GM23338 (cell line): ENCODE measurements at regions not wholly inside any gene's neighbourhood (a gene's known extent, or its start where the extent isn't known, plus 50 kb on each side); places are given as distances from the start of the nearest gene placed in this dataset.

Experiments
- ATAC-seq: fragments of 200-7000 bp; cut with Tn5 transposase; 3 replicates; pipeline ENCODE4 v1.9.1; 2020
- DNase-seq: peaks from one replicate; pipeline ENCODE4 v3.0.0-alpha.2; 2015; ENCODE audit warnings: low spot score
- H2AFZ ChIP-seq: fragments of 200-600 bp; sonication (generic); 2 replicates; pipeline ENCODE4 v1.8.0; 2016; ENCODE audit warnings: antibody characterized with exemption, mild to moderate bottlenecking, moderate library complexity
- H3F3A ChIP-seq: fragments of 200-600 bp; sonication (generic); replicated peaks from 2 replicates; pipeline ENCODE4 v1.8.0; 2017; ENCODE audit warnings: antibody characterized with exemption, mixed run types, low read depth
- H3K27ac ChIP-seq: fragments of 200-600 bp; sonication (generic); 2 replicates; pipeline ENCODE4 v1.6.1; 2016; ENCODE audit warnings: low read depth
- H3K27me3 ChIP-seq: fragments of 200-600 bp; sonication (generic); 2 replicates; pipeline ENCODE4 v1.8.0; 2016; ENCODE audit warnings: mild to moderate bottlenecking, mixed run types, moderate library complexity; ENCODE audit not compliant: insufficient read depth
- H3K36me3 ChIP-seq: fragments of 200-600 bp; sonication (generic); 2 replicates; pipeline ENCODE4 v1.8.0; 2016; ENCODE audit warnings: mild to moderate bottlenecking; ENCODE audit not compliant: insufficient read depth
- H3K4me1 ChIP-seq: fragments of 200-600 bp; sonication (generic); 2 replicates; pipeline ENCODE4 v1.8.0; 2016; ENCODE audit warnings: mild to moderate bottlenecking, moderate library complexity; ENCODE audit not compliant: insufficient read depth
- H3K4me2 ChIP-seq: fragments of 200-600 bp; sonication (generic); 2 replicates; pipeline ENCODE4 v1.7.1; 2017; ENCODE audit warnings: mixed run types
- H3K4me3 ChIP-seq: fragments of 200-600 bp; sonication (generic); 2 replicates; pipeline ENCODE4 v1.6.1; 2016; ENCODE audit warnings: mixed run types
- H3K79me2 ChIP-seq: fragments of 200-600 bp; sonication (generic); replicated peaks from 2 replicates; pipeline ENCODE4 v1.8.0; 2017; ENCODE audit warnings: mild to moderate bottlenecking; ENCODE audit not compliant: insufficient read depth
- H3K9me2 ChIP-seq: fragments of 200-600 bp; sonication (generic); 2 replicates; pipeline ENCODE4 v1.8.0; 2017; ENCODE audit not compliant: insufficient read depth
- H4K20me1 ChIP-seq: fragments of 200-600 bp; sonication (generic); replicated peaks from 2 replicates; pipeline ENCODE4 v1.8.0; 2017; ENCODE audit warnings: mild to moderate bottlenecking; ENCODE audit not compliant: insufficient read depth
- H3K27ac Mint-ChIP-seq: 2 replicates; pipeline ENCODE4 v1.8.0; 2020; ENCODE audit warnings: inconsistent platforms, mild to moderate bottlenecking, moderate library complexity, mixed read lengths
- H3K27me3 Mint-ChIP-seq: 3 replicates; pipeline ENCODE4 v1.8.0; 2022; ENCODE audit warnings: low read depth, mild to moderate bottlenecking, moderate library complexity, mixed read lengths, inconsistent platforms; ENCODE audit not compliant: insufficient read depth, poor library complexity
- H3K36me3 Mint-ChIP-seq: 3 replicates; pipeline ENCODE4 v1.8.0; 2021; ENCODE audit warnings: low read depth, mild to moderate bottlenecking, inconsistent platforms, moderate library complexity, mixed read lengths
- H3K4me1 Mint-ChIP-seq: 3 replicates; pipeline ENCODE4 v1.8.0; 2020; ENCODE audit warnings: mild to moderate bottlenecking, inconsistent platforms, mixed read lengths
- H3K4me3 Mint-ChIP-seq: 3 replicates; pipeline ENCODE4 v1.8.0; 2021; ENCODE audit warnings: moderate library complexity, mild to moderate bottlenecking, inconsistent platforms, mixed read lengths
- H3K9me3 Mint-ChIP-seq: 3 replicates; pipeline ENCODE4 v1.8.0; 2020; ENCODE audit warnings: moderate library complexity, mild to moderate bottlenecking, inconsistent platforms, mixed read lengths
- CREB1 ChIP-seq: fragments of 250-450 bp; sonication (Bioruptor Pico); IDR thresholded peaks from 2 replicates; pipeline ENCODE4 v1.5.0; 2020; ENCODE audit warnings: low read depth, mild to moderate bottlenecking, moderate library complexity
- ETS1 ChIP-seq: IDR thresholded peaks from 2 replicates; pipeline ENCODE4 v1.6.1; 2016; ENCODE audit warnings: antibody characterized with exemption
- JUNB ChIP-seq: IDR thresholded peaks from one replicate; pipeline ENCODE4 v1.6.1; 2016; ENCODE audit warnings: antibody characterized with exemption; ENCODE audit not compliant: unreplicated experiment
- NANOG ChIP-seq: IDR thresholded peaks from 2 replicates; pipeline ENCODE4 v1.6.1; 2016; ENCODE audit warnings: antibody characterized with exemption, borderline replicate concordance
- ZNF114 ChIP-seq: fragments of 250-450 bp; sonication (Bioruptor Pico); IDR thresholded peaks from 2 replicates; pipeline ENCODE4 v1.5.0; 2020; ENCODE audit warnings: mild to moderate bottlenecking, moderate library complexity
- ZNF462 ChIP-seq: fragments of 250-450 bp; sonication (Bioruptor Pico); IDR thresholded peaks from 2 replicates; pipeline ENCODE4 v1.5.0; 2020; ENCODE audit warnings: mild to moderate bottlenecking, moderate library complexity

GRCh38 chr2:220424561-220424960 is 797.1 kb downstream of the SLC4A3 start:
- Mint-ChIP-seq H3K36me3 (no peaks in the 10 kb centered on the region), H3K4me3 (no peak overlapping the region), H3K27me3 (no peaks in the 10 kb centered on the region), H3K4me1 (peaks cover 5% of the 10 kb centered on the region; the same call in 1 of the 3 replicates), H3K27ac (no peak overlapping the region), H3K9me3 (peaks cover 7% of the 10 kb centered on the region; the same call in 2 of the 3 replicates)
- ATAC-seq (no peak), DNase-seq (no peak)
- H3K4me3 ChIP-seq = no peak overlapping the region
- no peak overlapping the region for H2AFZ ChIP-seq
- H4K20me1 ChIP-seq = no peaks in the 10 kb centered on the region
- peaks cover 12% of the 10 kb centered on the region for H3K9me2 ChIP-seq
- no peaks in the 10 kb centered on the region for H3K36me3 ChIP-seq
- no peaks in the 10 kb centered on the region for H3K79me2 ChIP-seq
- H3K4me1 ChIP-seq = no peaks in the 10 kb centered on the region
- H3K27me3 ChIP-seq = no peaks in the 10 kb centered on the region
- no peak overlapping the region for H3K27ac ChIP-seq
- TF ChIP-seq JUNB (no peak), NANOG (no peak), CREB1 (CRISPR knock-in tag) (no peak), ETS1 (no peak), ZNF114 (CRISPR knock-in tag) (no peak)
- no peaks in the 10 kb centered on the region for H3F3A ChIP-seq
- H3K4me2 ChIP-seq = no peak overlapping the region

- no peaks in the 10 kb centered on the region for H3F3A ChIP-seq
- TF ChIP-seq ZNF462 (CRISPR knock-in tag) = no peak
- H3K27me3 ChIP-seq = no peaks in the 10 kb centered on the region
- H3K4me2 ChIP-seq = no peak overlapping the region
- no peaks in the 10 kb centered on the region for H4K20me1 ChIP-seq
- no peak overlapping the region for H3K27ac ChIP-seq
- Mint-ChIP-seq H3K9me3 (no peaks in the 10 kb centered on the region), H3K36me3 (no peaks in the 10 kb centered on the region; the same call in 2 of the 3 replicates), H3K4me1 (no peaks in the 10 kb centered on the region), H3K27me3 (no peaks in the 10 kb centered on the region), H3K4me3 (no peak overlapping the region), H3K27ac (no peak overlapping the region)
- no peak for DNase-seq
- ATAC-seq = no peak
- no peaks in the 10 kb centered on the region for H3K36me3 ChIP-seq
- no peak overlapping the region for H2AFZ ChIP-seq
- H3K9me2 ChIP-seq = peaks cover 4% of the 10 kb centered on the region; the same call in 1 of the 2 replicates
- H3K4me3 ChIP-seq = no peak overlapping the region
- H3K4me1 ChIP-seq = no peaks in the 10 kb centered on the region
- no peaks in the 10 kb centered on the region for H3K79me2 ChIP-seq
Observed at GRCh38 chr2:220432645-220433044, 805.2 kb downstream of the SLC4A3 start.
